ENCODE measurements at regions not wholly inside any gene's neighbourhood (a gene's known extent, or its start where the extent isn't known, plus 50 kb on each side); places are given as distances from the start of the nearest gene placed in this dataset.

DNA sequence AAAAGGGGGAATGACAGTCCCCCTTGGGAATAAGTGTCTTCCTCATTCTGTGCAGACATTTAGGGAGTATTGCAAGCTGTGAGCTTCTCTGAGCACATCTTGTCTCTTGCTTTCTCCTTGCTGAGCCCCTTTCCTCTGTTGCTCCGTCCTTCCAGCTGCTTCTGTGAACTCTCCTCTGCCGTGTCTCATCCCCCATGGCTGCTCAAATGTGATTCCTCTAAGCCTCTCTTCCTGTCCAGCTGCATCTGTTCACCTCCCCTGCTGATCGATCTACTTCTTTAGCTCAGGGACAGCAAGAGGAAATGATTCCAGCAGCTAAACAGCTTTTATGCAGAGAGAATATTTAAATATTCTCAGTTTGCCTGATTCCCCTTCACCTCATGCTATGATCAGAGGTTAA, 328.0 kb upstream of the DNAJC19 start:
- TF ChIP-seq, protein P1, sequence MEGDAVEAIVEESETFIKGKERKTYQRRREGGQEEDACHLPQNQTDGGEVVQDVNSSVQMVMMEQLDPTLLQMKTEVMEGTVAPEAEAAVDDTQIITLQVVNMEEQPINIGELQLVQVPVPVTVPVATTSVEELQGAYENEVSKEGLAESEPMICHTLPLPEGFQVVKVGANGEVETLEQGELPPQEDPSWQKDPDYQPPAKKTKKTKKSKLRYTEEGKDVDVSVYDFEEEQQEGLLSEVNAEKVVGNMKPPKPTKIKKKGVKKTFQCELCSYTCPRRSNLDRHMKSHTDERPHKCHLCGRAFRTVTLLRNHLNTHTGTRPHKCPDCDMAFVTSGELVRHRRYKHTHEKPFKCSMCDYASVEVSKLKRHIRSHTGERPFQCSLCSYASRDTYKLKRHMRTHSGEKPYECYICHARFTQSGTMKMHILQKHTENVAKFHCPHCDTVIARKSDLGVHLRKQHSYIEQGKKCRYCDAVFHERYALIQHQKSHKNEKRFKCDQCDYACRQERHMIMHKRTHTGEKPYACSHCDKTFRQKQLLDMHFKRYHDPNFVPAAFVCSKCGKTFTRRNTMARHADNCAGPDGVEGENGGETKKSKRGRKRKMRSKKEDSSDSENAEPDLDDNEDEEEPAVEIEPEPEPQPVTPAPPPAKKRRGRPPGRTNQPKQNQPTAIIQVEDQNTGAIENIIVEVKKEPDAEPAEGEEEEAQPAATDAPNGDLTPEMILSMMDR (optimal IDR thresholded peaks at IDR 0.05 in 1 of 3, IDR thresholded peaks at IDR 0.05 in 1 of 3, conservative IDR thresholded peaks at IDR 0.05 in 1 of 3; ENCODE audit: extremely low read depth in 1 of 3, insufficient read depth in 2 of 3, low read length in 3 of 3): no peak
- TF ChIP-seq EZH2 (IDR thresholded peaks at IDR 0.05; ENCODE audit: low read length): no peak
